HK-2 (cell line): ENCODE measurements at regions not wholly inside any gene's neighbourhood (a gene's known extent, or its start where the extent isn't known, plus 50 kb on each side); places are given as distances from the start of the nearest gene placed in this dataset.

Source experiments
- DNase-seq: peaks from one replicate; pipeline ENCODE4 v3.0.0-alpha.2; 2018; ENCODE audit not compliant: unreplicated experiment

- no peak for DNase-seq
Observed at GRCh38 chr1:98034505-98034904, 113.7 kb upstream of the DPYD start.

- DNase-seq, result no peak
Observed at GRCh38 chr1:98032958-98033357, 112.1 kb upstream of the DPYD start.

- no peak for DNase-seq
Observed at GRCh38 chr1:98030976-98031375, 110.1 kb upstream of the DPYD start.

- DNase-seq, result no peak
Observed at GRCh38 chr1:98030483-98030882, 109.6 kb upstream of the DPYD start.

GRCh38 chr1:98028800-98029199 lies 108.0 kb upstream of the DPYD start:
- DNase-seq, result no peak

- no peak for DNase-seq
Observed at GRCh38 chr1:98027103-98027705, 106.4 kb upstream of the DPYD start.

- DNase-seq, result no peak
Observed at GRCh38 chr1:98025858-98026257, 105.0 kb upstream of the DPYD start.

- DNase-seq, result no peak
Observed at GRCh38 chr1:98021126-98021525, 100.3 kb upstream of the DPYD start.

- DNase-seq, result no peak
Observed at GRCh38 chr1:98019747-98020146, 98.9 kb upstream of the DPYD start.

- DNase-seq, result no peak
Observed at GRCh38 chr1:98018074-98018473, 97.2 kb upstream of the DPYD start.

- DNase-seq, result no peak
Observed at GRCh38 chr1:98017184-98017583, 96.3 kb upstream of the DPYD start.

- no peak for DNase-seq
Observed at GRCh38 chr1:98008373-98008772, 87.5 kb upstream of the DPYD start.

- no peak for DNase-seq
Observed at GRCh38 chr1:98005326-98006010, 84.6 kb upstream of the DPYD start.

- no peak for DNase-seq
Observed at GRCh38 chr1:98003442-98003841, 82.6 kb upstream of the DPYD start.

GRCh38 chr1:98002288-98002687 lies 81.5 kb upstream of the DPYD start:
- DNase-seq, result no peak

- DNase-seq, result no peak
Observed at GRCh38 chr1:98001764-98002163, 80.9 kb upstream of the DPYD start.

- DNase-seq, result peak; percentile 16
Observed at GRCh38 chr1:97999320-97999719, 78.5 kb upstream of the DPYD start.

- DNase-seq, result no peak
Observed at GRCh38 chr1:97996880-97997279, 76.0 kb upstream of the DPYD start.

- no peak for DNase-seq
Observed at GRCh38 chr1:97989094-97989680, 68.4 kb upstream of the DPYD start.

GRCh38 chr1:97986041-97987005 lies 65.5 kb upstream of the DPYD start:
- no peak for DNase-seq

GRCh38 chr1:97983126-97983525 lies 62.3 kb upstream of the DPYD start:
- DNase-seq, result no peak

- DNase-seq, result no peak
Observed at GRCh38 chr1:97980530-97980929, 59.7 kb upstream of the DPYD start.
